BLaER1 (cell line): ENCODE measurements at regions not wholly inside any gene's neighbourhood (a gene's known extent, or its start where the extent isn't known, plus 50 kb on each side); places are given as distances from the start of the nearest gene placed in this dataset.

Source experiments
- H3K27ac ChIP-seq: shearing (Covaris generic); formaldehyde crosslinking; 2 replicates; pipeline ENCODE4 v1.8.1; 2022
- H3K27me3 ChIP-seq: shearing (Covaris generic); formaldehyde crosslinking; 2 replicates; pipeline ENCODE4 v1.8.1; 2022
- H3K36me3 ChIP-seq: shearing (Covaris generic); formaldehyde crosslinking; 2 replicates; pipeline ENCODE4 v1.8.1; 2022
- H3K4me1 ChIP-seq: shearing (Covaris generic); formaldehyde crosslinking; 2 replicates; pipeline ENCODE4 v1.8.1; 2022
- H3K4me2 ChIP-seq: shearing (Covaris generic); formaldehyde crosslinking; 2 replicates; pipeline ENCODE4 v1.8.1; 2022
- H3K4me3 ChIP-seq: shearing (Covaris generic); formaldehyde crosslinking; 2 replicates; pipeline ENCODE4 v1.8.1; 2022
- H3K9ac ChIP-seq: shearing (Covaris generic); formaldehyde crosslinking; 2 replicates; pipeline ENCODE4 v1.8.1; 2022
- H3K9me3 ChIP-seq: shearing (Covaris generic); formaldehyde crosslinking; 2 replicates; pipeline ENCODE4 v1.8.1; 2022
- H4K20me1 ChIP-seq: shearing (Covaris generic); formaldehyde crosslinking; 2 replicates; pipeline ENCODE4 v1.8.1; 2022
- Cebpa-rat ChIP-seq: shearing (Covaris generic); IDR thresholded peaks from 2 replicates; pipeline ENCODE4 v1.8.1; 2022

- Histone ChIP-seq H3K27ac (no peak overlapping the region), H3K9ac (no peak overlapping the region), H3K9me3 (peaks cover 4% of the 10 kb centered on the region; the same call in 1 of the 2 replicates), H3K4me2 (no peak overlapping the region), H3K36me3 (no peaks in the 10 kb centered on the region), H3K27me3 (no peaks in the 10 kb centered on the region), H3K4me3 (no peak overlapping the region), H3K4me1 (no peaks in the 10 kb centered on the region), H4K20me1 (no peaks in the 10 kb centered on the region)
- TF ChIP-seq Cebpa-rat = no peak
Observed at GRCh38 chr5:93340881-93341280, 240.1 kb downstream of the NR2F1-AS1 start.

- no peaks in the 10 kb centered on the region for H3K36me3 ChIP-seq
- H3K4me2 ChIP-seq = no peak overlapping the region
- peaks cover 4% of the 10 kb centered on the region; the same call in 1 of the 2 replicates for H3K9me3 ChIP-seq
- H3K4me3 ChIP-seq = no peak overlapping the region
- no peak for TF ChIP-seq Cebpa-rat
- H3K27ac ChIP-seq = no peak overlapping the region
- no peaks in the 10 kb centered on the region for H3K27me3 ChIP-seq
- no peaks in the 10 kb centered on the region for H3K4me1 ChIP-seq
- H3K9ac ChIP-seq = no peak overlapping the region
- no peaks in the 10 kb centered on the region for H4K20me1 ChIP-seq
Observed at GRCh38 chr5:93337138-93337537, 243.9 kb downstream of the NR2F1-AS1 start.

- H3K36me3 ChIP-seq = no peaks in the 10 kb centered on the region
- no peak overlapping the region for H3K4me2 ChIP-seq
- peaks cover 4% of the 10 kb centered on the region; the same call in 1 of the 2 replicates for H3K9me3 ChIP-seq
- no peaks in the 10 kb centered on the region for H3K27me3 ChIP-seq
- no peak overlapping the region for H3K9ac ChIP-seq
- H3K27ac ChIP-seq = no peak overlapping the region
- no peak overlapping the region for H3K4me3 ChIP-seq
- no peak for TF ChIP-seq Cebpa-rat
- H3K4me1 ChIP-seq = no peaks in the 10 kb centered on the region
- H4K20me1 ChIP-seq = no peaks in the 10 kb centered on the region
Observed at GRCh38 chr5:93336330-93337110, 244.5 kb downstream of the NR2F1-AS1 start.

- no peak overlapping the region for H3K27ac ChIP-seq
- H3K9me3 ChIP-seq = no peaks in the 10 kb centered on the region
- no peaks in the 10 kb centered on the region for H3K27me3 ChIP-seq
- TF ChIP-seq Cebpa-rat = no peak
- no peaks in the 10 kb centered on the region for H4K20me1 ChIP-seq
- H3K36me3 ChIP-seq = no peaks in the 10 kb centered on the region
- no peak overlapping the region for H3K9ac ChIP-seq
- no peaks in the 10 kb centered on the region for H3K4me1 ChIP-seq
- H3K4me3 ChIP-seq = no peak overlapping the region
- no peak overlapping the region for H3K4me2 ChIP-seq
Observed at GRCh38 chr5:93331863-93332262, 249.2 kb downstream of the NR2F1-AS1 start.

- H3K27ac ChIP-seq = no peak overlapping the region
Observed at GRCh38 chr5:93331241-93331640, 249.8 kb downstream of the NR2F1-AS1 start.

GRCh38 chr5:93330506-93330905 is 250.5 kb downstream of the NR2F1-AS1 start:
- Histone ChIP-seq H3K9me3 (no peaks in the 10 kb centered on the region), H3K9ac (no peak overlapping the region), H3K4me2 (no peak overlapping the region), H3K27me3 (no peaks in the 10 kb centered on the region), H3K36me3 (no peaks in the 10 kb centered on the region), H3K4me3 (no peak overlapping the region), H3K4me1 (no peaks in the 10 kb centered on the region), H4K20me1 (no peaks in the 10 kb centered on the region), H3K27ac (no peak overlapping the region)
- no peak for TF ChIP-seq Cebpa-rat

More at GRCh38 chr5:93331241-93331640, 249.8 kb downstream of the NR2F1-AS1 start:
- Histone ChIP-seq H3K36me3 (no peaks in the 10 kb centered on the region), H3K4me3 (no peak overlapping the region), H4K20me1 (no peaks in the 10 kb centered on the region), H3K4me2 (no peak overlapping the region), H3K9me3 (no peaks in the 10 kb centered on the region), H3K27me3 (no peaks in the 10 kb centered on the region), H3K4me1 (no peaks in the 10 kb centered on the region), H3K9ac (no peak overlapping the region)
- TF ChIP-seq Cebpa-rat = no peak

GRCh38 chr5:93329756-93330155 is 251.3 kb downstream of the NR2F1-AS1 start:
- H4K20me1 ChIP-seq = no peaks in the 10 kb centered on the region
- no peak overlapping the region for H3K4me2 ChIP-seq
- H3K27me3 ChIP-seq = no peaks in the 10 kb centered on the region
- H3K4me3 ChIP-seq = no peak overlapping the region
- TF ChIP-seq Cebpa-rat = no peak
- H3K9me3 ChIP-seq = no peaks in the 10 kb centered on the region
- no peak overlapping the region for H3K9ac ChIP-seq
- H3K4me1 ChIP-seq = no peaks in the 10 kb centered on the region
- H3K36me3 ChIP-seq = no peaks in the 10 kb centered on the region
- H3K27ac ChIP-seq = no peak overlapping the region

- no peak for TF ChIP-seq Cebpa-rat
- H3K4me2 ChIP-seq = no peak overlapping the region
- H3K9ac ChIP-seq = no peak overlapping the region
Observed at GRCh38 chr5:93328833-93329232, 252.2 kb downstream of the NR2F1-AS1 start.

GRCh38 chr5:93327605-93328004 is 253.4 kb downstream of the NR2F1-AS1 start:
- TF ChIP-seq Cebpa-rat = no peak
- H3K9ac ChIP-seq = no peak overlapping the region
- H3K36me3 ChIP-seq = no peaks in the 10 kb centered on the region
- no peak overlapping the region for H3K27ac ChIP-seq
- H3K4me1 ChIP-seq = no peaks in the 10 kb centered on the region
- H3K27me3 ChIP-seq = no peaks in the 10 kb centered on the region
- H3K4me2 ChIP-seq = no peak overlapping the region
- H3K4me3 ChIP-seq = no peak overlapping the region
- no peaks in the 10 kb centered on the region for H3K9me3 ChIP-seq
- no peaks in the 10 kb centered on the region for H4K20me1 ChIP-seq

More at GRCh38 chr5:93328833-93329232, 252.2 kb downstream of the NR2F1-AS1 start:
- no peaks in the 10 kb centered on the region for H3K27me3 ChIP-seq
- no peak overlapping the region for H3K27ac ChIP-seq
- H3K4me1 ChIP-seq = no peaks in the 10 kb centered on the region
- H3K9me3 ChIP-seq = no peaks in the 10 kb centered on the region
- no peak overlapping the region for H3K4me3 ChIP-seq
- H3K36me3 ChIP-seq = no peaks in the 10 kb centered on the region
- no peaks in the 10 kb centered on the region for H4K20me1 ChIP-seq

GRCh38 chr5:93325946-93326345 is 255.1 kb downstream of the NR2F1-AS1 start:
- no peaks in the 10 kb centered on the region for H3K27me3 ChIP-seq
- TF ChIP-seq Cebpa-rat = no peak

More at GRCh38 chr5:93325946-93326345, 255.1 kb downstream of the NR2F1-AS1 start:
- Histone ChIP-seq H3K9ac (no peak overlapping the region), H3K9me3 (no peaks in the 10 kb centered on the region), H3K27ac (no peak overlapping the region), H3K4me3 (no peak overlapping the region), H3K4me1 (no peaks in the 10 kb centered on the region), H3K36me3 (no peaks in the 10 kb centered on the region), H3K4me2 (no peak overlapping the region), H4K20me1 (no peaks in the 10 kb centered on the region)
